ENCODE measurements at regions not wholly inside any gene's neighbourhood (a gene's known extent, or its start where the extent isn't known, plus 50 kb on each side); places are given as distances from the start of the nearest gene placed in this dataset.

GRCh38 chr22:25368271-25368670 is 148.8 kb downstream of the CRYBB2 start:
- DNase-seq: peak; percentile 31

- DNase-seq: no peak
Measured at GRCh38 chr22:25369041-25369440, 149.6 kb downstream of the CRYBB2 start.

GRCh38 chr22:25370322-25370721 is 150.9 kb downstream of the CRYBB2 start:
- DNase-seq: peak; percentile 47

GRCh38 chr22:25372000-25372595 is 152.7 kb downstream of the CRYBB2 start:
- no peak for DNase-seq

GRCh38 chr22:25373961-25374360 is 154.5 kb downstream of the CRYBB2 start:
- no peak for DNase-seq

- DNase-seq: no peak
Measured at GRCh38 chr22:25374869-25375268, 155.4 kb downstream of the CRYBB2 start.

GRCh38 chr22:25375683-25376082 is 156.2 kb downstream of the CRYBB2 start:
- DNase-seq: no peak

- no peak for DNase-seq
Measured at GRCh38 chr22:25377699-25378098, 158.3 kb downstream of the CRYBB2 start.

- DNase-seq: no peak
Measured at GRCh38 chr22:25380122-25380747, 160.8 kb downstream of the CRYBB2 start.

GRCh38 chr22:25382762-25383161 is 163.3 kb downstream of the CRYBB2 start:
- peak; percentile 54 for DNase-seq

GRCh38 chr22:25383278-25383820 is 163.9 kb downstream of the CRYBB2 start:
- DNase-seq: no peak

GRCh38 chr22:25383892-25384291 is 164.5 kb downstream of the CRYBB2 start:
- no peak for DNase-seq

GRCh38 chr22:25386538-25386884 is 167.1 kb downstream of the CRYBB2 start:
- no peak for DNase-seq

- no peak for DNase-seq
Measured at GRCh38 chr22:25388415-25388814, 169.0 kb downstream of the CRYBB2 start.

GRCh38 chr22:25388866-25389540 is 169.6 kb downstream of the CRYBB2 start:
- DNase-seq: peak; percentile 70

- no peak for DNase-seq
Measured at GRCh38 chr22:25389541-25389919, 170.1 kb downstream of the CRYBB2 start.

GRCh38 chr22:25390297-25391240 is 171.1 kb downstream of the CRYBB2 start:
- no peak for DNase-seq

GRCh38 chr22:25392584-25392983 is 171.9 kb upstream of the GRK3 start:
- DNase-seq: no peak

- no peak for DNase-seq
Measured at GRCh38 chr22:25393121-25393805, 171.2 kb upstream of the GRK3 start.

GRCh38 chr22:25395468-25395867 is 169.0 kb upstream of the GRK3 start:
- DNase-seq: no peak

GRCh38 chr22:25395915-25396314 is 168.6 kb upstream of the GRK3 start:
- DNase-seq: no peak

GRCh38 chr22:25396615-25397200 is 167.8 kb upstream of the GRK3 start:
- DNase-seq: no peak
